ENCODE measurements at regions not wholly inside any gene's neighbourhood (a gene's known extent, or its start where the extent isn't known, plus 50 kb on each side); places are given as distances from the start of the nearest gene placed in this dataset.

DNA sequence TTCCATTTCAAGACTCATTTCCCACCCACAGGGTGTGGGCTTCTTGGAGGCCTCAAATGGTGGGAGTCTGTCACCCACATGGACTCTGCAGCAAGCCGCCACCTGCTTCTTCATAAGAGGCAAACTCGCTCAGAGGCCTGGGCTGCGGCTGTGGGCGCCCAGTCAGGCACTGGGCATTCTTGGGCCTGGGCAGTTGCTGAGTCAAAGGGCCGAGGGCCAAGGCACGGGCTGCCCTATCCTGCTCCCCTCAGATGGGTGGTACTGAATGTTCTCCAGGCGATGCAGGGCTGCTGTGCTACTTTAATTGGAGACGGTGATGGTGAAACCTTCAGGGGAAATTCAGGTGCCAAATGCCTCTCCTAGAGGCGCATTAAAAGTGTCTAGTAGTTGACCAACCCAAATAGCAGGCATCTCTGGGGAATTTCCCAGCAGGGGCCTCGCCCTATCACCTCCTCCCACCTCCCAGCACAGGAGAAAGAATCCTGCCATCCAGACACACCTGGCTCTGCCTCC, 57.9 kb downstream of the MAFB start:
- H2BK12ac ChIP-seq (ENCODE audit: low read depth, low read length) = no peak overlapping the region
- FAIRE-seq (no peak), DNase-seq (ENCODE audit: low read depth in 1 of 2, low spot score in 2 of 2) (no peak)
- H3K27ac ChIP-seq (ENCODE audit: low read depth, low read length) = no peak overlapping the region
- no peak overlapping the region for H3K9ac ChIP-seq (replicated peaks in 1 of 4; ENCODE audit: extremely low read depth in 1 of 4, low read depth in 3 of 4, low read length in 3 of 4)
- no peaks in the 10 kb centered on the region for H3K27me3 ChIP-seq (replicated peaks in 1 of 4; ENCODE audit: control insufficient read depth in 3 of 4, extremely low read depth in 1 of 4, insufficient read depth in 3 of 4, low read length in 3 of 4)
- no peak overlapping the region for H2BK15ac ChIP-seq (ENCODE audit: low read length)
- H3K4me2 ChIP-seq (ENCODE audit: insufficient read depth in 1 of 2, low read depth in 2 of 2, low read length in 2 of 2) = no peak overlapping the region
- H4K8ac ChIP-seq (ENCODE audit: extremely low read depth, insufficient read depth, low read length) = no peak overlapping the region; the same call in 1 of the 2 replicates
- H3K4me1 ChIP-seq (replicated peaks in 1 of 4; ENCODE audit: control insufficient read depth in 3 of 4, insufficient read depth in 4 of 4, low read length in 3 of 4) = 0 out of 7 replicates have a peak, but pooled peaks cover 0 to 2% (median 0%) of the 10 kb centered on the region in 4 experiments
- no peak overlapping the region for H3K23ac ChIP-seq (ENCODE audit: insufficient read length)
- no peak overlapping the region for H2AFZ ChIP-seq (ENCODE audit: low read length)
- ChIA-PET POLR2A (ENCODE audit: partially characterized antibody) (no interaction called here), CTCF (ENCODE audit: partially characterized antibody) (interaction anchor here (0.9 kb wide), 1 partner anchor 21 kb away, joined by 4 read pairs; no protein-coding TSS in a partner anchor)
- H4K91ac ChIP-seq (replicated peaks; ENCODE audit: insufficient read length, low read length) = no peak overlapping the region
- H3K9me3 ChIP-seq (ENCODE audit: insufficient read depth in 2 of 2, low read depth in 1 of 2, low read length in 1 of 2) = no peaks in the 10 kb centered on the region
- no peaks in the 10 kb centered on the region for H3K36me3 ChIP-seq (ENCODE audit: control insufficient read depth in 2 of 4, insufficient read depth in 4 of 4, low read length in 3 of 4)
- no peak overlapping the region for H4K5ac ChIP-seq (ENCODE audit: insufficient read length, low read depth, low read length)
- no peak overlapping the region for H3K56ac ChIP-seq (replicated peaks; ENCODE audit: insufficient read length, low read depth, low read length)
- no peaks in the 10 kb centered on the region for H3K23me2 ChIP-seq (ENCODE audit: low read depth, low read length)
- H3K4ac ChIP-seq (replicated peaks; ENCODE audit: insufficient read length, low read depth, low read length) = no peak overlapping the region
- no peak overlapping the region for H3K18ac ChIP-seq (ENCODE audit: extremely low read depth, low read length)
- H3K79me2 ChIP-seq (ENCODE audit: control insufficient read depth in 1 of 2, insufficient read depth in 2 of 2, low read length in 2 of 2) = no peaks in the 10 kb centered on the region
- no peaks in the 10 kb centered on the region for H3K79me1 ChIP-seq (ENCODE audit: low read depth, low read length)
- 94% methylated on average over 9 of the region's 10 CpGs; no CpG with 5 or more reads in 1 of the 2 experiments for WGBS, 2 experiments (ENCODE audit: extremely low coverage in 1 of 2, insufficient coverage in 1 of 2, insufficient read length in 1 of 2, insufficient replicate concordance in 2 of 2, low coverage in 1 of 2, low lambda C conversion rate in 2 of 2, missing lambda C conversion rate in 1 of 2)
- H2AK5ac ChIP-seq (ENCODE audit: low read depth, low read length) = no peak overlapping the region
- H2BK20ac ChIP-seq (ENCODE audit: low read length) = no peak overlapping the region; the same call in 1 of the 2 replicates
- H3K14ac ChIP-seq (ENCODE audit: insufficient read length) = no peak overlapping the region
- H4K20me1 ChIP-seq (replicated peaks in 1 of 2; ENCODE audit: control insufficient read depth in 1 of 2, insufficient read depth in 2 of 2, low read length in 2 of 2) = no peaks in the 10 kb centered on the region
- no peak overlapping the region for H2BK5ac ChIP-seq (ENCODE audit: low read depth, low read length)
- no peak overlapping the region for H3K4me3 ChIP-seq (ENCODE audit: extremely low read depth in 1 of 4, insufficient read depth in 2 of 4, low read depth in 3 of 4, low read length in 4 of 4)
- H2BK120ac ChIP-seq (replicated peaks; ENCODE audit: low read depth, low read length) = no peak overlapping the region
- TF ChIP-seq TBP (IDR thresholded peaks at IDR 0.05; ENCODE audit: low read depth, low read length) = no peak
- no peak for TF ChIP-seq SP4 (IDR thresholded peaks at IDR 0.05; ENCODE audit: low read length)
- no peak for TF ChIP-seq SP1 (IDR thresholded peaks at IDR 0.05; ENCODE audit: low read depth, low read length)
- TF ChIP-seq POU5F1 (IDR thresholded peaks at IDR 0.05; ENCODE audit: low read depth, low read length) = no peak
- TF ChIP-seq SUZ12 (IDR thresholded peaks at IDR 0.05; ENCODE audit: low read length) = no peak
- TF ChIP-seq, protein P1, sequence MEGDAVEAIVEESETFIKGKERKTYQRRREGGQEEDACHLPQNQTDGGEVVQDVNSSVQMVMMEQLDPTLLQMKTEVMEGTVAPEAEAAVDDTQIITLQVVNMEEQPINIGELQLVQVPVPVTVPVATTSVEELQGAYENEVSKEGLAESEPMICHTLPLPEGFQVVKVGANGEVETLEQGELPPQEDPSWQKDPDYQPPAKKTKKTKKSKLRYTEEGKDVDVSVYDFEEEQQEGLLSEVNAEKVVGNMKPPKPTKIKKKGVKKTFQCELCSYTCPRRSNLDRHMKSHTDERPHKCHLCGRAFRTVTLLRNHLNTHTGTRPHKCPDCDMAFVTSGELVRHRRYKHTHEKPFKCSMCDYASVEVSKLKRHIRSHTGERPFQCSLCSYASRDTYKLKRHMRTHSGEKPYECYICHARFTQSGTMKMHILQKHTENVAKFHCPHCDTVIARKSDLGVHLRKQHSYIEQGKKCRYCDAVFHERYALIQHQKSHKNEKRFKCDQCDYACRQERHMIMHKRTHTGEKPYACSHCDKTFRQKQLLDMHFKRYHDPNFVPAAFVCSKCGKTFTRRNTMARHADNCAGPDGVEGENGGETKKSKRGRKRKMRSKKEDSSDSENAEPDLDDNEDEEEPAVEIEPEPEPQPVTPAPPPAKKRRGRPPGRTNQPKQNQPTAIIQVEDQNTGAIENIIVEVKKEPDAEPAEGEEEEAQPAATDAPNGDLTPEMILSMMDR (IDR thresholded peaks at IDR 0.05; ENCODE audit: control extremely low read depth in 1 of 3, insufficient read depth in 1 of 3, low read depth in 1 of 3, low read length in 3 of 3) = no peak
- TF ChIP-seq RXRA (IDR thresholded peaks at IDR 0.05; ENCODE audit: insufficient read depth, low read depth, low read length) = no peak
- no peak for TF ChIP-seq KDM5A (IDR thresholded peaks at IDR 0.05; ENCODE audit: low read length)
- no peak for TF ChIP-seq SRF (IDR thresholded peaks at IDR 0.05; ENCODE audit: low read depth, low read length)
- TF ChIP-seq TCF12 (IDR thresholded peaks at IDR 0.05; ENCODE audit: low read depth, low read length) = no peak
- TF ChIP-seq CBX8 (IDR thresholded peaks at IDR 0.05; ENCODE audit: borderline replicate concordance, low read depth, low read length) = no peak
- TF ChIP-seq POLR2A (IDR thresholded peaks at IDR 0.05; ENCODE audit: control extremely low read depth in 1 of 2, low read depth in 2 of 2, low read length in 2 of 2) = no peak
- no peak for TF ChIP-seq CTBP2 (IDR thresholded peaks at IDR 0.05; ENCODE audit: borderline replicate concordance, insufficient read depth, insufficient read length, low read length)
